ENCODE measurements at regions not wholly inside any gene's neighbourhood (a gene's known extent, or its start where the extent isn't known, plus 50 kb on each side); places are given as distances from the start of the nearest gene placed in this dataset.

GRCh38 chr4:3672465-3672831 lies 93.7 kb upstream of the ADRA2C start:
- no peak for TF ChIP-seq CTCF (conservative IDR thresholded peaks at IDR 0.05)
- DNase-seq (ENCODE audit: low read depth, low spot score) = no peak
- Mint-ChIP-seq H3K4me1 (peaks cover 5% of the 10 kb centered on the region), H3K27me3 (ENCODE audit: low read depth) (no peaks in the 10 kb centered on the region), H3K9me3 (peaks cover 5% of the 10 kb centered on the region), H3K36me3 (ENCODE audit: low read depth) (no peaks in the 10 kb centered on the region), H3K27ac (ENCODE audit: unreplicated experiment) (no peak overlapping the region), H3K4me3 (no peak overlapping the region)

- no peak overlapping the region for H3K4me3 Mint-ChIP-seq
- peaks cover 5% of the 10 kb centered on the region for H3K4me1 Mint-ChIP-seq
- no peaks in the 10 kb centered on the region for H3K27me3 Mint-ChIP-seq (ENCODE audit: low read depth)
- no peak for DNase-seq (ENCODE audit: low read depth, low spot score)
- H3K9me3 Mint-ChIP-seq = peaks cover 7% of the 10 kb centered on the region
- no peaks in the 10 kb centered on the region for H3K36me3 Mint-ChIP-seq (ENCODE audit: low read depth)
- no peak overlapping the region for H3K27ac Mint-ChIP-seq (ENCODE audit: unreplicated experiment)
- no peak for TF ChIP-seq CTCF (conservative IDR thresholded peaks at IDR 0.05)
Measured at GRCh38 chr4:3671571-3672464, 94.4 kb upstream of the ADRA2C start.

- no peak for TF ChIP-seq CTCF (conservative IDR thresholded peaks at IDR 0.05)
- H3K36me3 Mint-ChIP-seq (ENCODE audit: low read depth) = no peaks in the 10 kb centered on the region
- H3K4me1 Mint-ChIP-seq = peaks cover 5% of the 10 kb centered on the region
- H3K27ac Mint-ChIP-seq (ENCODE audit: unreplicated experiment) = no peak overlapping the region
- H3K9me3 Mint-ChIP-seq = peaks cover 7% of the 10 kb centered on the region
- no peaks in the 10 kb centered on the region for H3K27me3 Mint-ChIP-seq (ENCODE audit: low read depth)
- no peak overlapping the region for H3K4me3 Mint-ChIP-seq
- no peak for DNase-seq (ENCODE audit: low read depth, low spot score)
Measured at GRCh38 chr4:3670521-3671519, 95.4 kb upstream of the ADRA2C start.

- Mint-ChIP-seq H3K9me3 (peaks cover 7% of the 10 kb centered on the region), H3K36me3 (ENCODE audit: low read depth) (no peaks in the 10 kb centered on the region), H3K27me3 (ENCODE audit: low read depth) (no peaks in the 10 kb centered on the region), H3K4me1 (peaks cover 5% of the 10 kb centered on the region), H3K27ac (ENCODE audit: unreplicated experiment) (no peak overlapping the region), H3K4me3 (no peak overlapping the region)
- TF ChIP-seq CTCF (conservative IDR thresholded peaks at IDR 0.05) = no peak
- no peak for DNase-seq (ENCODE audit: low read depth, low spot score)
Measured at GRCh38 chr4:3669553-3669949, 96.6 kb upstream of the ADRA2C start.

- no peak for TF ChIP-seq CTCF (conservative IDR thresholded peaks at IDR 0.05)
- H3K4me1 Mint-ChIP-seq = peaks cover 5% of the 10 kb centered on the region
- H3K36me3 Mint-ChIP-seq (ENCODE audit: low read depth) = no peaks in the 10 kb centered on the region
- no peaks in the 10 kb centered on the region for H3K27me3 Mint-ChIP-seq (ENCODE audit: low read depth)
- H3K9me3 Mint-ChIP-seq = peaks cover 7% of the 10 kb centered on the region
- no peak for DNase-seq (ENCODE audit: low read depth, low spot score)
- H3K27ac Mint-ChIP-seq (ENCODE audit: unreplicated experiment) = no peak overlapping the region
- no peak overlapping the region for H3K4me3 Mint-ChIP-seq
Measured at GRCh38 chr4:3668825-3669552, 97.2 kb upstream of the ADRA2C start.

Measured in neural crest cell (in vitro differentiated cells).